HCT116 (cell line): ENCODE measurements at regions not wholly inside any gene's neighbourhood (a gene's known extent, or its start where the extent isn't known, plus 50 kb on each side); places are given as distances from the start of the nearest gene placed in this dataset.

Source experiments
- CEBPB ChIP-seq: IDR thresholded peaks from 2 replicates; pipeline ENCODE4 v1.6.1; 2012; ENCODE audit warnings: low read depth
- ELF1 ChIP-seq: IDR thresholded peaks from 2 replicates; pipeline ENCODE4 v1.6.1; 2012; ENCODE audit warnings: low read depth, borderline replicate concordance
- EZH2 ChIP-seq: fragments of 200-600 bp; sonication (generic); IDR thresholded peaks from 2 replicates; pipeline ENCODE4 v1.6.1; 2017; ENCODE audit warnings: antibody characterized with exemption, mixed run types
- EZH2phosphoT487 ChIP-seq: fragments of 200-600 bp; IDR thresholded peaks from 2 replicates; pipeline ENCODE4 v1.6.1; 2018; ENCODE audit warnings: antibody characterized with exemption, borderline replicate concordance
- POLR2A ChIP-seq: IDR thresholded peaks from 2 replicates; pipeline ENCODE4 v1.7.0; 2011; ENCODE audit warnings: borderline replicate concordance; ENCODE audit not compliant: insufficient read depth, insufficient read length; ENCODE audit errors: extremely low read depth
- RAD21 ChIP-seq: IDR thresholded peaks from 2 replicates; pipeline ENCODE4 v1.6.1; 2012; ENCODE audit warnings: low read depth, mild to moderate bottlenecking
- SIN3A ChIP-seq: IDR thresholded peaks from 2 replicates; pipeline ENCODE4 v1.6.1; 2012; ENCODE audit warnings: low read depth
- YY1 ChIP-seq: IDR thresholded peaks from 2 replicates; pipeline ENCODE4 v1.6.1; 2011; ENCODE audit warnings: low read length, low read depth, moderate library complexity, mild to moderate bottlenecking; ENCODE audit not compliant: insufficient replicate concordance; ENCODE audit errors: extremely low read depth
- TF ChIP-seq, protein P1 (sequence below), 3 experiments: fragments of 200-600 bp in 1 of 3; sonication (generic) in 1 of 3; IDR thresholded peaks in 2 of 3; conservative IDR thresholded peaks in 1 of 3; 2 replicates each; pipeline ENCODE4 v1.5.1; 2012 to 2017; ENCODE audit warnings: low read depth in 2 of 3, low read length in 2 of 3, antibody characterized with exemption in 1 of 3, borderline replicate concordance in 1 of 3, control low read depth in 1 of 3, mild to moderate bottlenecking in 1 of 3, mixed read lengths in 1 of 3, mixed run types in 1 of 3, moderate library complexity in 1 of 3; ENCODE audit not compliant: insufficient read depth in 1 of 3
- TF ChIP-seq, protein P2 (sequence below): IDR thresholded peaks from 2 replicates; pipeline ENCODE4 v1.6.1; 2012

DNA sequence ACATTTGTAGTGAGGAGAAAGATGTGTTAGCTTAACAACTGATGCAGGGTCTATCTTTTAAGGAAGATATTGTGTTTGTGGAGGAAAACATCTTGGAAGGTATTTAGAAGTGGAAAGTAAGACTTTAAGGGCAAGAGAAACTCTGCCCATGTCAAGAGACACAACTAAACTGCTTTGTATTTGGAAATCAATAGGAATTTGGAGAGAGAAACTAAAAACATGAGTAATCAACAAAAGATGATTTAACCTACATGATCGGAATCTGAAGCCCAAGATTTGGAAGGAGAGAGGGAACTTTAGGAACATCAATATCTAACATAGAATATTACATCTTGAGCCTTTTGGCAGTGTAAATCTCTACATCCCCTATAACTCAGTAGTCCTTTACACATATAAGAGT, 184.2 kb upstream of the COL3A1 start:
- no peak for TF ChIP-seq CEBPB
- TF ChIP-seq, protein P1, sequence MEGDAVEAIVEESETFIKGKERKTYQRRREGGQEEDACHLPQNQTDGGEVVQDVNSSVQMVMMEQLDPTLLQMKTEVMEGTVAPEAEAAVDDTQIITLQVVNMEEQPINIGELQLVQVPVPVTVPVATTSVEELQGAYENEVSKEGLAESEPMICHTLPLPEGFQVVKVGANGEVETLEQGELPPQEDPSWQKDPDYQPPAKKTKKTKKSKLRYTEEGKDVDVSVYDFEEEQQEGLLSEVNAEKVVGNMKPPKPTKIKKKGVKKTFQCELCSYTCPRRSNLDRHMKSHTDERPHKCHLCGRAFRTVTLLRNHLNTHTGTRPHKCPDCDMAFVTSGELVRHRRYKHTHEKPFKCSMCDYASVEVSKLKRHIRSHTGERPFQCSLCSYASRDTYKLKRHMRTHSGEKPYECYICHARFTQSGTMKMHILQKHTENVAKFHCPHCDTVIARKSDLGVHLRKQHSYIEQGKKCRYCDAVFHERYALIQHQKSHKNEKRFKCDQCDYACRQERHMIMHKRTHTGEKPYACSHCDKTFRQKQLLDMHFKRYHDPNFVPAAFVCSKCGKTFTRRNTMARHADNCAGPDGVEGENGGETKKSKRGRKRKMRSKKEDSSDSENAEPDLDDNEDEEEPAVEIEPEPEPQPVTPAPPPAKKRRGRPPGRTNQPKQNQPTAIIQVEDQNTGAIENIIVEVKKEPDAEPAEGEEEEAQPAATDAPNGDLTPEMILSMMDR (IDR thresholded peaks at IDR 0.05 in 2 of 3, conservative IDR thresholded peaks at IDR 0.05 in 1 of 3; ENCODE audit: borderline replicate concordance in 1 of 3, insufficient read depth in 1 of 3, low read depth in 2 of 3, low read length in 2 of 3): no peak
- TF ChIP-seq, protein P2, sequence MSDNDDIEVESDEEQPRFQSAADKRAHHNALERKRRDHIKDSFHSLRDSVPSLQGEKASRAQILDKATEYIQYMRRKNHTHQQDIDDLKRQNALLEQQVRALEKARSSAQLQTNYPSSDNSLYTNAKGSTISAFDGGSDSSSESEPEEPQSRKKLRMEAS: no peak
- no peak for TF ChIP-seq RAD21
- TF ChIP-seq SIN3A: no peak
- TF ChIP-seq POLR2A: no peak
- no peak for TF ChIP-seq EZH2
- TF ChIP-seq ELF1: no peak
- TF ChIP-seq YY1: no peak
- TF ChIP-seq EZH2phosphoT487: no peak
